ENCODE measurements at regions not wholly inside any gene's neighbourhood (a gene's known extent, or its start where the extent isn't known, plus 50 kb on each side); places are given as distances from the start of the nearest gene placed in this dataset.
"Not testable (repeated sequence)": the region's sequence is repeated elsewhere in the genome, so short reads cannot be mapped to it uniquely, and the experiment has no call there.

GRCh38 chr4:82099928-82100579 is 273.7 kb downstream of the HNRNPD start:
- in situ Hi-C loops (cut with HindIII; ENCODE audit: low sequenced_read_pairs), result no loop called here

- in situ Hi-C loops (cut with HindIII; ENCODE audit: low sequenced_read_pairs), result no loop called here
Observed at GRCh38 chr4:82097504-82097903, 276.3 kb downstream of the HNRNPD start.

- in situ Hi-C loops (cut with HindIII; ENCODE audit: low sequenced_read_pairs), result no loop called here
Observed at GRCh38 chr4:82090717-82091116, 283.1 kb downstream of the HNRNPD start.

- in situ Hi-C loops (cut with HindIII; ENCODE audit: low sequenced_read_pairs), result no loop called here
Observed at GRCh38 chr4:82084747-82085146, 289.0 kb downstream of the HNRNPD start.

- in situ Hi-C loops (cut with HindIII; ENCODE audit: low sequenced_read_pairs), result not testable (repeated sequence)
Observed at GRCh38 chr4:82077471-82077995, 296.3 kb downstream of the HNRNPD start.

- in situ Hi-C loops (cut with HindIII; ENCODE audit: low sequenced_read_pairs), result no loop called here
Observed at GRCh38 chr4:82076809-82077208, 297.0 kb downstream of the HNRNPD start.

- in situ Hi-C loops (cut with HindIII; ENCODE audit: low sequenced_read_pairs), result no loop called here
Observed at GRCh38 chr4:82076359-82076758, 297.4 kb downstream of the HNRNPD start.

GRCh38 chr4:82071951-82072350 is 301.8 kb downstream of the HNRNPD start:
- in situ Hi-C loops (cut with HindIII; ENCODE audit: low sequenced_read_pairs), result no loop called here

- in situ Hi-C loops (cut with HindIII; ENCODE audit: low sequenced_read_pairs), result no loop called here
Observed at GRCh38 chr4:82069883-82070638, 303.7 kb downstream of the HNRNPD start.

- in situ Hi-C loops (cut with HindIII; ENCODE audit: low sequenced_read_pairs), result loop anchor here (5.0 kb wide), 1 partner anchor 46 kb away; no protein-coding TSS in a partner anchor
Observed at GRCh38 chr4:82063017-82063416, 310.8 kb downstream of the HNRNPD start.

GRCh38 chr4:82057990-82058544 is 315.7 kb downstream of the HNRNPD start:
- in situ Hi-C loops (cut with HindIII; ENCODE audit: low sequenced_read_pairs), result no loop called here

- in situ Hi-C loops (cut with HindIII; ENCODE audit: low sequenced_read_pairs), result no loop called here
Observed at GRCh38 chr4:82055156-82055555, 318.6 kb downstream of the HNRNPD start.

GRCh38 chr4:82053396-82053795 is 320.4 kb downstream of the HNRNPD start:
- in situ Hi-C loops (cut with HindIII; ENCODE audit: low sequenced_read_pairs), result no loop called here

GRCh38 chr4:82050796-82051195 is 323.0 kb downstream of the HNRNPD start:
- in situ Hi-C loops (cut with HindIII; ENCODE audit: low sequenced_read_pairs), result no loop called here

GRCh38 chr4:82049294-82049693 is 324.5 kb downstream of the HNRNPD start:
- in situ Hi-C loops (cut with HindIII; ENCODE audit: low sequenced_read_pairs), result no loop called here

- in situ Hi-C loops (cut with HindIII; ENCODE audit: low sequenced_read_pairs), result no loop called here
Observed at GRCh38 chr4:82047731-82048130, 326.1 kb downstream of the HNRNPD start.

GRCh38 chr4:82046796-82047195 is 327.0 kb downstream of the HNRNPD start:
- in situ Hi-C loops (cut with HindIII; ENCODE audit: low sequenced_read_pairs), result no loop called here

GRCh38 chr4:82045267-82045666 is 328.5 kb downstream of the HNRNPD start:
- in situ Hi-C loops (cut with HindIII; ENCODE audit: low sequenced_read_pairs), result no loop called here

GRCh38 chr4:82044141-82044993 is 329.4 kb downstream of the HNRNPD start:
- in situ Hi-C loops (cut with HindIII; ENCODE audit: low sequenced_read_pairs), result no loop called here

GRCh38 chr4:82043809-82044137 is 330.0 kb downstream of the HNRNPD start:
- in situ Hi-C loops (cut with HindIII; ENCODE audit: low sequenced_read_pairs), result no loop called here

All from endothelial cell of hepatic sinusoid (primary cell).